PC-3 (cell line): ENCODE measurements at regions not wholly inside any gene's neighbourhood (a gene's known extent, or its start where the extent isn't known, plus 50 kb on each side); places are given as distances from the start of the nearest gene placed in this dataset.

ENCODE experiments used
- EZH2 ChIP-seq: fragments of 300-600 bp; sonication (generic); IDR thresholded peaks from one replicate; pipeline ENCODE4 v1.6.1; 2017; ENCODE audit warnings: antibody characterized with exemption, mild to moderate bottlenecking, low read length; ENCODE audit not compliant: unreplicated experiment
- EZH2phosphoT487 ChIP-seq: fragments of 300-600 bp; sonication (generic); IDR thresholded peaks from 2 replicates; pipeline ENCODE4 v1.6.1; 2018; ENCODE audit warnings: mild to moderate bottlenecking, antibody characterized with exemption, low read length, borderline replicate concordance
- TF ChIP-seq, protein P1 (sequence below): fragments of 300-600 bp; sonication (generic); conservative IDR thresholded peaks from 2 replicates; pipeline ENCODE4 v1.5.1; 2017; ENCODE audit warnings: antibody characterized with exemption, low read depth, mild to moderate bottlenecking, low read length

- TF ChIP-seq, protein P1, sequence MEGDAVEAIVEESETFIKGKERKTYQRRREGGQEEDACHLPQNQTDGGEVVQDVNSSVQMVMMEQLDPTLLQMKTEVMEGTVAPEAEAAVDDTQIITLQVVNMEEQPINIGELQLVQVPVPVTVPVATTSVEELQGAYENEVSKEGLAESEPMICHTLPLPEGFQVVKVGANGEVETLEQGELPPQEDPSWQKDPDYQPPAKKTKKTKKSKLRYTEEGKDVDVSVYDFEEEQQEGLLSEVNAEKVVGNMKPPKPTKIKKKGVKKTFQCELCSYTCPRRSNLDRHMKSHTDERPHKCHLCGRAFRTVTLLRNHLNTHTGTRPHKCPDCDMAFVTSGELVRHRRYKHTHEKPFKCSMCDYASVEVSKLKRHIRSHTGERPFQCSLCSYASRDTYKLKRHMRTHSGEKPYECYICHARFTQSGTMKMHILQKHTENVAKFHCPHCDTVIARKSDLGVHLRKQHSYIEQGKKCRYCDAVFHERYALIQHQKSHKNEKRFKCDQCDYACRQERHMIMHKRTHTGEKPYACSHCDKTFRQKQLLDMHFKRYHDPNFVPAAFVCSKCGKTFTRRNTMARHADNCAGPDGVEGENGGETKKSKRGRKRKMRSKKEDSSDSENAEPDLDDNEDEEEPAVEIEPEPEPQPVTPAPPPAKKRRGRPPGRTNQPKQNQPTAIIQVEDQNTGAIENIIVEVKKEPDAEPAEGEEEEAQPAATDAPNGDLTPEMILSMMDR: no peak
- TF ChIP-seq EZH2phosphoT487: no peak
- TF ChIP-seq EZH2: no peak
Observed at GRCh38 chr4:27894951-27895350, 1034.3 kb downstream of the STIM2 start.
